Heart left ventricle (tissue), 13 donors: ENCODE measurements at regions not wholly inside any gene's neighbourhood (a gene's known extent, or its start where the extent isn't known, plus 50 kb on each side); places are given as distances from the start of the nearest gene placed in this dataset.

Experiments
- CTCF ChIP-seq, 12 donors: fragments of 200-600 bp; sonication (generic) in 4 of 12; IDR thresholded peaks; one replicate each; pipeline versions ENCODE4 v1.5.0 to v1.8.0; 2018 to 2022; ENCODE audit warnings: antibody characterized with exemption in 12 of 12, mild to moderate bottlenecking in 5 of 12
- POLR2A ChIP-seq, 2 donors: fragments of 450-650 bp; IDR thresholded peaks; one replicate each; pipeline ENCODE4 v1.6.1; 2017; ENCODE audit warnings: antibody characterized with exemption in 2 of 2, mild to moderate bottlenecking in 2 of 2, moderate library complexity in 2 of 2
- donor health status: ischemic (EF 13 %, LVEDD 7.1; RV severe dilation, severe dysfunction).
- donor health status: DM: no; HTN: yes; CAD: no.
- donor health status: DM: no; HTN: no; CAD: no.
- donor health status: ischemic (EF 25% LVEDD 6.9; RV normal size, moderate dysfunction).
- donor health status: ischemic (EF 25% LVEDD 5.7; RV mildly dilated, moderate dysfunction).
- donor health status: ischemic (EF 35%, LVEDD 5.7; RV mildly dilated, moderate dysfunction).
- donor health status: nonischemic (EF 11% LVEDD 7.7; RV severe dilation, severe dysfunction).
- donor health status: DM: yes; HTN: yes; CAD: no.
- donor health status: PGD.
- donor health status: ischemic (EF 29% LVEDD 5.4; RV normal size, mild dysfunction).
- donor health status: nonischemic (EF 23%, LVEDD 6.1; RV moderate dilation, normal function).

- TF ChIP-seq CTCF (IDR thresholded peaks at IDR 0.05) (no peak), POLR2A (IDR thresholded peaks at IDR 0.05) (no peak)
Measured at GRCh38 chr21:27110956-27111355, 144.1 kb upstream of the ADAMTS5 start.
